ENCODE measurements at regions not wholly inside any gene's neighbourhood (a gene's known extent, or its start where the extent isn't known, plus 50 kb on each side); places are given as distances from the start of the nearest gene placed in this dataset.

DNA sequence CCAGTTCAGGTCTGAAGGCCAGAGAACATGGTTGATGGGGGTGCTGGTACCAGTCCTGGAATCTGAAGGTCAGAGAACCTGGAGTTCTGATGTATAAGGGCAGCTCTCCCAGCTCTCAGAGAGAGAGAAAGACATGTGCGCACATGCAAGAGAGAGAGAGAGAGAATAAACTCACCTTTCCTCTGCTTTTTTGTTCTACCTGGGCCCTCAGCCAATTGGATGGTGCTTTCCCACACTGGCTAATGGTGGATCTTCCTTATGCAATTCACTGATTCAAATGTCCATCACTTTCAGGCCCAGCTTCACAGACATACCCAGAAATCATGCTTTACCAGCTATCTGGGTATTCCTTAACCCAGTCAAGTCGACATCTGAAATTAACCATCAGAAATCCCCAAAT, 377.7 kb upstream of the MEX3C start:
- DNase-seq (no peak), ATAC-seq (no peak)
- Mint-ChIP-seq H3K4me1 (no peaks in the 10 kb centered on the region), H3K27me3 (no peaks in the 10 kb centered on the region), H3K36me3 (ENCODE audit: low read depth) (no peaks in the 10 kb centered on the region), H3K4me3 (no peak overlapping the region), H3K27ac (no peak overlapping the region)
- no peaks in the 10 kb centered on the region for H3K9me3 ChIP-seq (ENCODE audit: control insufficient read depth, low read length, poor library complexity, severe bottlenecking)

DNA sequence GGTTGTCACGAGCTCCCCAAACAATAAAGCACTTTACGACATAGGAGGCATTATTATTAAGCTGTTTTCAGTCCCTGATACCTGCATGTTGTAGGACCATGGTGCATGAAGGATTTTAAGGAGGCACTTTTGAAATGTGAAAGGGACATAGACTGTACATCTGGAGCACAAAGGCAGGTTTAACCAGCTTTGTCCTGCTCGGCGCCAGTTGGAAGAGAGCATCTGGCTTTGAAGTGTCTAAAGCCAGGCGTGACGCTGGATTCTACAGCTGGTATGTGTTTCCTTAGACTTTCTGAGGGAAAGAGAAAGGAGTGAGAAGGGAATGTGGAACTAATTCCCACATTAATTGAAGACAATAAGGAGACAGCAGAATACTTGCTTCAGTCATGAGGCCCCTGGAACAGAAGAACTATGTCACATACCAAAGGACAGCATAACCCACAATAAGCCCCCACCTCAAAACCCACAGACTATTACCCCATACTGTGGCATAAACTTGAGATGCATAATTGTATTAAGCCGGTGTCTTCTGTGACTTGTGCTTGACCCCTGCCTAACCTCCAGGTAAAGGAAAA, 381.0 kb upstream of the MEX3C start:
- no peak for ATAC-seq
- DNase-seq = no peak
- Mint-ChIP-seq H3K4me3 (no peak overlapping the region), H3K27ac (no peak overlapping the region), H3K4me1 (no peaks in the 10 kb centered on the region), H3K27me3 (no peaks in the 10 kb centered on the region), H3K36me3 (ENCODE audit: low read depth) (no peaks in the 10 kb centered on the region)
- no peaks in the 10 kb centered on the region for H3K9me3 ChIP-seq (ENCODE audit: control insufficient read depth, low read length, poor library complexity, severe bottlenecking)

DNA sequence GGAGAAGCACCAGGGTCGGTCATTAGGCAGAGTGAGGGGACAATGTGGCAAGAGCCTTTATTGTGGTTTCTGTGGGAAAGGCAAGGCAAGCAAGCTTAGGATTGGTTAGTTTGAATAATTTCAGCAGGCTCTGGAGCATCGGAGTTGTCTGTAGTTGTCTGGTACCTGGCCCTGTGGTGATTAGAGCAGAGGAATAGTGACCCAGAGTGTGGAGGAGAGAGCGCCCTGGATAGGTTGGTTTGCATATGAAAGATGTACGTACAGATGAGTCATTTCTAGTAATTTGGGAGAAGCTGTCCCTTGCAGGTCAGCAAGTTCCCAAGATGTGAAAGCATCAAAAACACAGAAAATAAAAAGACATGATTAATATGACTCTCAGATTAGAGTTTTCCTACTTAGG, 383.1 kb upstream of the MEX3C start:
- no peaks in the 10 kb centered on the region for H3K27me3 Mint-ChIP-seq
- H3K36me3 Mint-ChIP-seq (ENCODE audit: low read depth) = no peaks in the 10 kb centered on the region
- no peak overlapping the region for H3K27ac Mint-ChIP-seq
- H3K4me1 Mint-ChIP-seq = no peaks in the 10 kb centered on the region
- no peak for DNase-seq
- ATAC-seq = no peak
- H3K9me3 ChIP-seq (ENCODE audit: control insufficient read depth, low read length, poor library complexity, severe bottlenecking) = no peaks in the 10 kb centered on the region
- H3K4me3 Mint-ChIP-seq = no peak overlapping the region

DNA sequence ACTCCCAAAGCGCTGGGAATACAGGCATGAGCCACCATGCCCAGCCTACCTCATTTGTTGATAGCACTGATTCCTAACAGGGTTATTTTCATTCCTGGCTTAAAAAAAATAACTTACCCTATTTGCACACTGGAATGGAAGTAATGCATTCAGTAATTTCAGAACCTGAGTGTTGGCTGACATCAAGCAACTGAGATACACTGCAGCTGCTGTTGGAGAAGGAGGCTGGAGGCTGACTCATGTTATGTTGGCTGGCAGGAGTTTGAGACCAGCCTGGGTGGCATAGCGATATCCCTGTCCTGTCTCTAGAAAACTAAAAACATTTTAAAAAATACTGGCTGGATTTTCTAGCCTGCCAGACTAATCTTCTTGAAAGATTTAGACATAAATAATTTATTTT, 385.1 kb upstream of the MEX3C start:
- DNase-seq = no peak
- H3K9me3 ChIP-seq (ENCODE audit: control insufficient read depth, low read length, poor library complexity, severe bottlenecking) = no peaks in the 10 kb centered on the region
- H3K4me1 Mint-ChIP-seq = no peaks in the 10 kb centered on the region
- H3K27me3 Mint-ChIP-seq = no peaks in the 10 kb centered on the region
- H3K4me3 Mint-ChIP-seq = no peak overlapping the region
- no peak for ATAC-seq
- H3K36me3 Mint-ChIP-seq (ENCODE audit: low read depth) = no peaks in the 10 kb centered on the region
- no peak overlapping the region for H3K27ac Mint-ChIP-seq

DNA sequence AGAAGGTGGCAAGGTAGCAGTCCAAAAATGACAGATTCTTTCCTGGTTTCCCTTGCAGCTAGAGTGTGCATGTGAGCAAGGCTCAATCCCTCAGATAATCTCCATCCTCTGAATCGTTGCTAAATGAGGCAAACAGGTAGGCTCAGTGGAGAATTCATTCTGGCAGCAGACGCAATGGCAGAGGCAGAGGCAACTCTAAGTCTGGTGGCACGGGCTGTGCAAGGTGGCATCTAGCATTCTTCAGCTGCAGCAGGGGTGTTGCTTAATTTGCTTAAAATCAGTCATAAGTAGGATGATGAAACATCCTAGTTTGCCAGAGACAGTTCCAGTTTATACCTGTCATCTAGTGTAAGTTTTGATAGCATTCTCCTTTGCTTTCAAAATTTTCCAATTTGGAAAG, 391.1 kb upstream of the MEX3C start:
- no peaks in the 10 kb centered on the region for H3K36me3 Mint-ChIP-seq (ENCODE audit: low read depth)
- no peaks in the 10 kb centered on the region for H3K27me3 Mint-ChIP-seq
- no peak for ATAC-seq
- no peak for DNase-seq
- no peaks in the 10 kb centered on the region for H3K4me1 Mint-ChIP-seq
- no peak overlapping the region for H3K4me3 Mint-ChIP-seq
- H3K9me3 ChIP-seq (ENCODE audit: control insufficient read depth, low read length, poor library complexity, severe bottlenecking) = no peaks in the 10 kb centered on the region
- H3K27ac Mint-ChIP-seq = no peak overlapping the region

DNA sequence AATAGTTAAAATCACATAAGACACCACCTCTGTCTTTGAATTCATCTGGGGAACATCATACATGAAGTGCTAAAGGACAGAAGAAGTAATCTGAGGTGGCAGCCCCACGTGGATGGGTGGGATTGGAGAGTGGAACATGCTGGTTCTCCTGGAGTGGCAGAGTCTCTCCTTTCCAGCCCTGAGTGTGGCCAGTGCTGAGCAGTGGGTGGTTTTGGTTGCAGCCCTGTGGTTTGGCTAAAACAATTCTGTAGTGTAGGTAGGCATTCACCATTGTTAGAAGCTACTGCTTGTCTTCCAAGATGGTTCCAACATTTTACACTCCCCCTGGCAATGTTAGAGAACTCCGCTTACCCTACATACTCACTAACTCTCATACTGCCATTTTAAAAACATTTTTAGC, 396.4 kb upstream of the MEX3C start:
- H3K27me3 Mint-ChIP-seq = no peaks in the 10 kb centered on the region
- H3K36me3 Mint-ChIP-seq (ENCODE audit: low read depth) = no peaks in the 10 kb centered on the region
- no peak overlapping the region for H3K27ac Mint-ChIP-seq
- H3K4me3 Mint-ChIP-seq = no peak overlapping the region
- H3K4me1 Mint-ChIP-seq = no peaks in the 10 kb centered on the region
- ATAC-seq (no peak), DNase-seq (no peak)
- no peaks in the 10 kb centered on the region for H3K9me3 ChIP-seq (ENCODE audit: control insufficient read depth, low read length, poor library complexity, severe bottlenecking)

DNA sequence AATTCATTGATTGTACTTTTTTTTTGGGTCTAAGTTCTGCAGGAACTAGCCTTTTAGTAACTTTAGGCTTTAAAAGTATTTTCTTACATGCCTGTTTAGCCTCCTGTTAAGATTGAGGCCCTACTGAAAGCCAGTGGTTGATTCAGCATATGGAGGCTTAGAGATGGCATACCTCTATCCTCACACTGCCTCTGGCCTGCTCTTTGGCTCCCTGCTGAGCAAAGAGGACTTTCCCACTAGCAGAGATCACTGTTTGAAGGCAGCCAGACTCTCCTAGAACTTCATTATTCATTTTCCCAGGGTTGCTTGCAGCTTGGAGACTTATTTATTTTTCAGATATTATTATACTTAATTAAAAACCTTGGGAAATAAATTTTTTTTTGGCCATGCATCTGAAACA, 405.6 kb upstream of the MEX3C start:
- Mint-ChIP-seq H3K27me3 (no peaks in the 10 kb centered on the region), H3K4me3 (no peak overlapping the region), H3K36me3 (ENCODE audit: low read depth) (no peaks in the 10 kb centered on the region), H3K4me1 (no peaks in the 10 kb centered on the region), H3K27ac (no peak overlapping the region)
- no peaks in the 10 kb centered on the region for H3K9me3 ChIP-seq (ENCODE audit: control insufficient read depth, low read length, poor library complexity, severe bottlenecking)
- ATAC-seq = no peak
- no peak for DNase-seq

DNA sequence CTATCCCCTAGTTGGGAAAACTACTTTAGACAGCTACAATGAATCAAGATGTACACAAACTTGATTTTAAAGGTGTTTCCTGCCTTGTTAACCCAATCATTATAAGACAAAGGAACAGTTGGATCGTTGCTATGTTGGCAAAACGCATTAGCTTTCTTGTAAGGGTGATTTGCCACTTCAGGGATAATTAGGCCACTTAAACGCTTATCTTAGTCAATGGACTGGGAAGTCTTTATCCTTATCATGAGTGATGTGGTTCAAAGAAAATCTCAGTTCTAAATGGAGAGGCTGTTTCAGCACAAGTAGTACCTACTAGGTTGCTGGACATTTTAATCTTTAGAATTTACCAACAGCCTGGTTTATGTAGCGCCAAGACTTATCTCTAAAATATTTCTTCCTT, 406.1 kb upstream of the MEX3C start:
- Mint-ChIP-seq H3K4me3 (no peak overlapping the region), H3K27me3 (no peaks in the 10 kb centered on the region), H3K4me1 (no peaks in the 10 kb centered on the region), H3K27ac (no peak overlapping the region), H3K36me3 (ENCODE audit: low read depth) (no peaks in the 10 kb centered on the region)
- no peaks in the 10 kb centered on the region for H3K9me3 ChIP-seq (ENCODE audit: control insufficient read depth, low read length, poor library complexity, severe bottlenecking)
- no peak for ATAC-seq
- DNase-seq = no peak

DNA sequence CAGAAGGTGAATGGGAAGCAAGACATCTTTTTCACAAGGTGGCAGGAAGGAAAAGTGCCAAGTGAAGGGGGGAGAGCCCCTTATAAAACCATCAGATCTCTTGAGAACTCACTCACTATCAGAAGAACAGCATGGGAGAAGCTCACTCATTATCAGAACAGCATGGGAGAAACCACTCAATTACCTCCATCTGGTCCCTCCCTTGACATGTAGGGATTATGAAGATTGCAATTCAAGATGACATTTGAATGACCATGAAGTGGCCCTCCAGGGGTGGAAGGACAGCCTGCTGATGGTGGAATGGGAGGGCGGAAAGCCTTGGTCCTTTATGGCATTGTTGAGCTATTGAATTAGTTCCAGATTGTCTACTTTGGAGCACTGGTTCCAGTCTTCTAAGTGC, 413.0 kb upstream of the MEX3C start:
- Mint-ChIP-seq H3K27me3 (peaks cover 6% of the 10 kb centered on the region), H3K4me1 (no peaks in the 10 kb centered on the region), H3K27ac (no peak overlapping the region), H3K36me3 (ENCODE audit: low read depth) (no peaks in the 10 kb centered on the region), H3K4me3 (no peak overlapping the region)
- H3K9me3 ChIP-seq (ENCODE audit: control insufficient read depth, low read length, poor library complexity, severe bottlenecking) = no peaks in the 10 kb centered on the region
- DNase-seq (no peak), ATAC-seq (no peak)

DNA sequence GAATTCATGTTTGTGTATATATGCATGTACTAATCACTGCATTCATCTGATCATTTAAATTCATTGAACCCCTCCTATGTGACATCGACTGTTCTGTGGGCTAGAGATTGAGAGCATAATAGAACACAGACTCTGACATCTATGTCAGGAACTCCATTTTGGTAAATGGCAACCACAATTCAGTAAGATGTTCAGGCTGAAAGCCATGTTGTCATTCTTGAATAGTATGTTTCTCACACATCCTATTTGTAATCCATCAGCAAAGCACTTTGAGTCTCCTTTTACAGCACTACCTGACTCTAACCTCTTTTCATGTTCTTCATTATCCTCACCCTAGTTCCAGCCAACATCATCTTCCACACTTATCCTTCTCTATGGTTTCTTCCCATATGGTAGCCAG, 413.8 kb upstream of the MEX3C start:
- DNase-seq (no peak), ATAC-seq (no peak)
- no peaks in the 10 kb centered on the region for H3K36me3 Mint-ChIP-seq (ENCODE audit: low read depth)
- H3K27me3 Mint-ChIP-seq = peaks cover 6% of the 10 kb centered on the region
- H3K4me3 Mint-ChIP-seq = no peak overlapping the region
- H3K9me3 ChIP-seq (ENCODE audit: control insufficient read depth, low read length, poor library complexity, severe bottlenecking) = no peaks in the 10 kb centered on the region
- no peaks in the 10 kb centered on the region for H3K4me1 Mint-ChIP-seq
- no peak overlapping the region for H3K27ac Mint-ChIP-seq

DNA sequence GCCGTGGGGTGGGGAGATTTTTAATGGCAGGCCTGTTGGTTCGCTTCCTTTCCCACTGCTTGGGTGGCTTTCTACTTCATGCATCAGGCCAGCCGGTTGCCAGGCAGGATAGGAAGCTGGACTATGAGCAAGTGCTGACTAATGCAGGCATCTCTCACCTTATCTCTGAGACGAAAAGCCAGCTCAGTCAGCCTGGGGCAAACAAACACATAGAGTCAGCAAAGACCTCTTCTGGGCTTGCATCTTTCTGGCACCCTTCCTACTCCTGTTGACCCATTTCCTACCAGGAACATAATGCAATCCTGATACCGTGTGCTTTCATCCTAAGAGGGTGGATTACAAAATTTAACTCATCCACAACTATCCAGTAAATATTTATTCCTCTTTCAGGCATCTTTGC, 416.6 kb upstream of the MEX3C start:
- peaks cover 2% of the 10 kb centered on the region for H3K4me1 Mint-ChIP-seq
- ATAC-seq (no peak), DNase-seq (no peak)
- H3K9me3 ChIP-seq (ENCODE audit: control insufficient read depth, low read length, poor library complexity, severe bottlenecking) = no peaks in the 10 kb centered on the region
- no peak overlapping the region for H3K27ac Mint-ChIP-seq
- H3K36me3 Mint-ChIP-seq (ENCODE audit: low read depth) = no peaks in the 10 kb centered on the region
- H3K4me3 Mint-ChIP-seq = no peak overlapping the region
- peaks cover 6% of the 10 kb centered on the region for H3K27me3 Mint-ChIP-seq

DNA sequence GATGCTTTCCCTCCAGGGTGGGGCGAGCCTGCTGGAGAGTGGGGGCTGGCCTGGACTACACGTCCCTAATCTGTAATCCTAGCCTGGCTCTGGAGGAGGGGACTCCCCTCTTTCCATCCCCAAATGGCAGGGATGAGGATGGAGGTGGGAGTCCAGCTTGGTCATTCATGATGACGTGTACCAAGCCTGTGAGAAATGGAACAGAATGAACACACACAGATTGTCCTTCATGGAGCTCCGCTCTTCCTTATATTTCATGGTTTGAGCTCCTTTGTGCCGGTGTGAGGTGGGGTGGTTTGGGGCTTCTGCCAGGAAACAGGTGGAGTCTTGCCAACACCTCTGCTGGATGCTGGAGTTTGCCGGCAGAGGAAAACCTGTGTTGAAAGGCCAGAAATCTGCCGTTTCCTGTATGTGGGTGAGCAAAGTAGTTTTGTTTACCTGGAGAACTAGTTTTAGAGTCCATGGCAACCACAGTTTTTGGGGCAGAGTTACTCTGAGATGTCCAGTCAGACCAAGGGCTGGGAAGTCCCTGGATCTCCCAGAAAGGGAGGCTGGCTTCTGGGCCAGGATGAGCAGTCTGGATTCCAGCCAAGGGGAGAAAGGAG, 417.6 kb upstream of the MEX3C start:
- Mint-ChIP-seq H3K4me3 (no peak overlapping the region), H3K4me1 (peaks cover 2% of the 10 kb centered on the region), H3K27ac (no peak overlapping the region), H3K27me3 (no peaks in the 10 kb centered on the region), H3K36me3 (ENCODE audit: low read depth) (peaks cover 2% of the 10 kb centered on the region)
- DNase-seq (no peak), ATAC-seq (no peak)
- H3K9me3 ChIP-seq (ENCODE audit: control insufficient read depth, low read length, poor library complexity, severe bottlenecking) = no peaks in the 10 kb centered on the region

DNA sequence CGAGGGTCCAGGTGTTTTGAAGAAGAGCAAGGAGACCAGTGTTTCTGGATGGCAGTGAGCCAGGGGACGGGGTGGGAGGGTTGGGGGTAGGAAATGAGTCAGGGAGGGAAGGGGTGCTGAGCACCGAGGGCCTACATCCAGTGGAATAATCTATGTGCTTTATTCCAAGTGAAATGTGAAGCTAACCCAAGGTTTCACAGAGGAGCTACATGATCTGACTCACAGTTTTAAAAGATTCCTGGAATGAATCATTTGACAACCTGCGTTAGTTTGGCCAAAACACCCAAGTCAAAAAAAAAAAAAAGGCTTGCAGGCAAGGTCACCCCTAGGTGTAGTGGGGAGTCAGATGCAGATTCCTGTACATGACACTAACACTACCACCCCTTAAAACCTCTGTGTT, 419.7 kb upstream of the MEX3C start:
- H3K27ac Mint-ChIP-seq = no peak overlapping the region
- peaks cover 2% of the 10 kb centered on the region for H3K4me1 Mint-ChIP-seq
- H3K4me3 Mint-ChIP-seq = no peak overlapping the region
- ATAC-seq = no peak
- H3K27me3 Mint-ChIP-seq = peaks cover 11% of the 10 kb centered on the region
- H3K36me3 Mint-ChIP-seq (ENCODE audit: low read depth) = peaks cover 2% of the 10 kb centered on the region
- no peaks in the 10 kb centered on the region for H3K9me3 ChIP-seq (ENCODE audit: control insufficient read depth, low read length, poor library complexity, severe bottlenecking)
- no peak for DNase-seq

DNA sequence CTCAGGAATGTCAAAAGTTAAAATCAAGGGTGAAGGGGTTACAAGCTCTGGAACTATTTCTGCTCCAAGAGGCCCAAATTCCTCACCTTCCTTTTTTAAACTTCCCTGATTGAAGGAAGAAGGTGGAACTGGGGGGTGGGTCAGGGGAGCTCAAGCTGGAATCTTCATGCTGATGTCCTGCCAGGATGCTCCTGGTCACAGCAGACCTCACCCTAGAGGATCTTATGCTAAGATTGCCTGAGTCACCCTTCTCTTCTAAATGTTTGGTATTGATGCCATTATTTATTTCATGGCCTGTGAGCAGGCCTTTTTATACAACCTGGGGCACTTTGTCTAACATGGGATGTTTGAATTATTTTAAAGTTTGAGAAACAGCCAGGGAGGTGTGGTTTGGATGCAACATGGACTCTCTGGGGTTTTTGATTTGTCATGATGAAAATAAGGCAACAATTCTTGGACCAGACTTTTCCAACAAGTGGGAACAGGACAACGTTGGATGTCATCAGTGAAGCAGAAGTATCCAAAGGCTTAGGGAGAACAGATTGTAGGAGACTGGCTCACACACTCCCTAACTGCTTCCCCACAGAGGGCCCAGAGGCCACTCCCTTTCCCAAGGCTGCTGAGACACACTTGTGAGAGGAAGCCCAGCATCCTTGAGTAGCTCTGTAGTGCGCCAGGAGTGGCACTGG, 420.2 kb upstream of the MEX3C start:
- H3K4me3 Mint-ChIP-seq = no peak overlapping the region
- H3K27me3 Mint-ChIP-seq = peaks cover 15% of the 10 kb centered on the region
- no peak for ATAC-seq
- peaks cover 2% of the 10 kb centered on the region for H3K4me1 Mint-ChIP-seq
- no peak overlapping the region for H3K27ac Mint-ChIP-seq
- H3K9me3 ChIP-seq (ENCODE audit: control insufficient read depth, low read length, poor library complexity, severe bottlenecking) = no peaks in the 10 kb centered on the region
- peaks cover 2% of the 10 kb centered on the region for H3K36me3 Mint-ChIP-seq (ENCODE audit: low read depth)
- DNase-seq = no peak

All from T-helper 17 cell (primary cell).